PC-9 (cell line): ENCODE measurements at regions not wholly inside any gene's neighbourhood (a gene's known extent, or its start where the extent isn't known, plus 50 kb on each side); places are given as distances from the start of the nearest gene placed in this dataset.

Experiments
- CTCF ChIP-seq: fragments of 200-600 bp; sonication (generic); conservative IDR thresholded peaks from 2 replicates; pipeline ENCODE4 v1.6.1; 2017; ENCODE audit warnings: mixed run types, antibody characterized with exemption, mild to moderate bottlenecking, moderate library complexity
- EZH2 ChIP-seq: fragments of 200-600 bp; sonication (generic); IDR thresholded peaks from 2 replicates; pipeline ENCODE4 v1.8.0; 2017; ENCODE audit warnings: antibody characterized with exemption, low read depth

GRCh38 chr2:20525041-20526035 is 78.5 kb downstream of the RHOB start:
- TF ChIP-seq CTCF (no peak; the same call in 1 of the 2 replicates), EZH2 (no peak)
